BLaER1 (cell line): ENCODE measurements at regions not wholly inside any gene's neighbourhood (a gene's known extent, or its start where the extent isn't known, plus 50 kb on each side); places are given as distances from the start of the nearest gene placed in this dataset.
A peak's percentile ranks its signal among the peaks of the same experiment; 100 is the strongest.

Experiments used
- H3K27ac ChIP-seq: shearing (Covaris generic); formaldehyde crosslinking; 2 replicates; pipeline ENCODE4 v1.8.1; 2022
- H3K27me3 ChIP-seq: shearing (Covaris generic); formaldehyde crosslinking; 2 replicates; pipeline ENCODE4 v1.8.1; 2022
- H3K36me3 ChIP-seq: shearing (Covaris generic); formaldehyde crosslinking; 2 replicates; pipeline ENCODE4 v1.8.1; 2022
- H3K4me1 ChIP-seq: shearing (Covaris generic); formaldehyde crosslinking; 2 replicates; pipeline ENCODE4 v1.8.1; 2022
- H3K4me2 ChIP-seq: shearing (Covaris generic); formaldehyde crosslinking; 2 replicates; pipeline ENCODE4 v1.8.1; 2022
- H3K4me3 ChIP-seq: shearing (Covaris generic); formaldehyde crosslinking; 2 replicates; pipeline ENCODE4 v1.8.1; 2022
- H3K9ac ChIP-seq: shearing (Covaris generic); formaldehyde crosslinking; 2 replicates; pipeline ENCODE4 v1.8.1; 2022
- H3K9me3 ChIP-seq: shearing (Covaris generic); formaldehyde crosslinking; 2 replicates; pipeline ENCODE4 v1.8.1; 2022
- H4K20me1 ChIP-seq: shearing (Covaris generic); formaldehyde crosslinking; 2 replicates; pipeline ENCODE4 v1.8.1; 2022
- Cebpa-rat ChIP-seq: shearing (Covaris generic); IDR thresholded peaks from 2 replicates; pipeline ENCODE4 v1.8.1; 2022

GRCh38 chr5:124318661-124319060, 427.8 kb downstream of the ZNF608 start:
- H4K20me1 ChIP-seq = no peaks in the 10 kb centered on the region
- no peaks in the 10 kb centered on the region for H3K36me3 ChIP-seq
- H3K4me3 ChIP-seq = no peak overlapping the region
- no peak overlapping the region for H3K4me2 ChIP-seq
- no peak for TF ChIP-seq Cebpa-rat
- no peak overlapping the region for H3K27ac ChIP-seq
- no peaks in the 10 kb centered on the region for H3K27me3 ChIP-seq
- H3K9ac ChIP-seq = no peak overlapping the region
- no peaks in the 10 kb centered on the region; the same call in 1 of the 2 replicates for H3K9me3 ChIP-seq
- no peaks in the 10 kb centered on the region for H3K4me1 ChIP-seq

DNA sequence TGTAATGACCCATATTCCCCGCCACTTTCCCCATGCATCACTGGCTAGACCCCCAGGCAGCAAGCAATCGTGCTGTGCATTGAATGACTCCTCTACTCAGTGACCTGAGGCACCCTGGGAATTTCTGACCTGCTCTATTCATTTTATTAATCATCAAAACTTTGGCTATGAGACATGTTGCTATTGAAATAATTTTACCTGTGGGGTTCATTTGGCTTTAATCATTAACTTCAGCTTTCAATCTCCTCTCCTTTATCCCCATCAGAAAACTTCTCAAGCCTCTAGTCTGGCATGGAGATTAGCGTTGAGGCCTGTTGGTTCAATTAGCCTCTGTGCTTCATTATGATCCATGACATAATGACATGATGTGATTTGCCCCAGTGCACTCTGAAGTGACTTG, 429.0 kb downstream of the ZNF608 start:
- Histone ChIP-seq H3K9me3 (no peaks in the 10 kb centered on the region; the same call in 1 of the 2 replicates), H3K9ac (no peak overlapping the region), H3K4me2 (no peak overlapping the region), H3K27me3 (no peaks in the 10 kb centered on the region), H3K4me3 (no peak overlapping the region), H3K36me3 (no peaks in the 10 kb centered on the region), H3K4me1 (no peaks in the 10 kb centered on the region), H3K27ac (no peak overlapping the region), H4K20me1 (no peaks in the 10 kb centered on the region)
- TF ChIP-seq Cebpa-rat = no peak

- TF ChIP-seq Cebpa-rat = no peak
- H3K27ac ChIP-seq = no peak overlapping the region
- no peak overlapping the region for H3K9ac ChIP-seq
- no peak overlapping the region for H3K4me3 ChIP-seq
- no peaks in the 10 kb centered on the region; the same call in 1 of the 2 replicates for H3K9me3 ChIP-seq
- H3K4me2 ChIP-seq = no peak overlapping the region
- H3K27me3 ChIP-seq = no peaks in the 10 kb centered on the region
- H3K4me1 ChIP-seq = 0 out of 2 replicates have a peak, but pooled peaks cover under 1% of the 10 kb centered on the region
- no peaks in the 10 kb centered on the region for H3K36me3 ChIP-seq
- H4K20me1 ChIP-seq = no peaks in the 10 kb centered on the region
Observed at GRCh38 chr5:124315741-124316415, 430.6 kb downstream of the ZNF608 start.

- Histone ChIP-seq H3K4me1 (peaks cover 18% of the 10 kb centered on the region), H3K9ac (no peak overlapping the region), H3K4me2 (peak overlapping the region; percentile 72), H4K20me1 (no peaks in the 10 kb centered on the region), H3K36me3 (no peaks in the 10 kb centered on the region), H3K4me3 (no peak overlapping the region), H3K27me3 (no peaks in the 10 kb centered on the region), H3K27ac (no peak overlapping the region), H3K9me3 (no peaks in the 10 kb centered on the region; the same call in 1 of the 2 replicates)
- TF ChIP-seq Cebpa-rat = no peak
Observed at GRCh38 chr5:124310453-124310852, 436.0 kb downstream of the ZNF608 start.

DNA sequence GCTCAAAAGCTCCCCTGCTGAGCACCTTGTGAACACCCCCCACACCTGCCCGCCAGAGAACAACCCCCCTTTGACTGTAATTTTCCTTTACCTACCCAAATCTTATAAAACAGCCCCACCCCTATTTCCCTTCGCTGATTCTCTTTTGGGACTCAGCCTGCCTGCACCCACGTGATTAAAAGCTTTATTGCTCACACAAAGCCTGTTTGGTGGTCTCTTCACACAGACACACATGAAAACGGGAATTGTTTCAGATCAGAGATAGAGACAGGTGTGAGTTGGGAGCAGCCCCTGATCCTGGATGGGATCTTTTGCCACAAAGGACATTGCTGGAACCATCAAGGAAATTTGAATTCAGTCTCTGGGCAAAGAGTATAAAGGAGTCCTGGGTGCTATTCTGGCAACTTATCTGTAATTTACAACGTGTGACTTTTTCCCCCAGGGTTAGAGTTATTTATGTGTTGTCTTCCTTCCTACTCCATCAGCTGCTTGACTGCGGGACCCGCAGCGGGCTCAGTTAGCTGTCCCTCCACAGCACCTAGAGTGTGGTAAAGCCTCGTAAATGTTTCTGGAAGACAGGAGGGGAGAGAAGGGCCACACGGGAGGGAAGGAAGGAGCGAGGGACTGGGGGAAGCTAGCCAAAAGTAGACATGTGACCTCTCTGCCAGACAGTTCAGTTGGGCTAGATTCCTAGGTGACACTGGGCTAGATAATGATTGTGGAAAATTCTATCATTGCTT, 437.0 kb downstream of the ZNF608 start:
- Histone ChIP-seq H3K27me3 (no peaks in the 10 kb centered on the region), H3K4me2 (peak overlapping the region; percentile 72), H3K27ac (peak overlapping the region; percentile 55), H4K20me1 (no peaks in the 10 kb centered on the region), H3K9ac (peak overlapping the region; percentile 36; the same call in 1 of the 2 replicates), H3K36me3 (no peaks in the 10 kb centered on the region), H3K9me3 (no peaks in the 10 kb centered on the region), H3K4me1 (peaks cover 18% of the 10 kb centered on the region), H3K4me3 (peak overlapping the region; percentile 14; the same call in 1 of the 2 replicates)
- TF ChIP-seq Cebpa-rat = no peak

DNA sequence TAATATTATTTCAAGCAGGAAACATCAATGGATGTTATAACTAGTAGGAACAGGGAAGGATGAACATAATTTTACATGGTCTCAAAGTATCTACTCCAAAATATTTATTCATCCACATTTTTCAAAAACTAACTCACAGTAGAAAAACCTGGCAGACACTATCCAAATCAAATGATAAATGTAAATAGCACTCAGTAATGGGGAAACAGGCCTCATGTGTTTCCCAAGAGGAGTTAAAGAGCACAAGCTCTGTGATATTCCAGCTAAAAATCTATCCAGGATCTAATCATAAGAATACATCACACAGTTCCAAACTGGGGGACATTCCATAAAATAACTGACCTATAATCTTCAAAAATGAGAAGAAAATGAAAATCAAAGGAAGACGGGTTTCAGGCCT, 443.1 kb downstream of the ZNF608 start:
- TF ChIP-seq Cebpa-rat = no peak
- Histone ChIP-seq H4K20me1 (no peaks in the 10 kb centered on the region), H3K9ac (no peak overlapping the region)

GRCh38 chr5:124302533-124302932, 443.9 kb downstream of the ZNF608 start:
- Histone ChIP-seq H3K27me3 (no peaks in the 10 kb centered on the region), H3K27ac (no peak overlapping the region), H3K4me2 (no peak overlapping the region), H3K9me3 (no peaks in the 10 kb centered on the region), H4K20me1 (no peaks in the 10 kb centered on the region), H3K4me3 (no peak overlapping the region), H3K36me3 (no peaks in the 10 kb centered on the region), H3K4me1 (no peaks in the 10 kb centered on the region), H3K9ac (no peak overlapping the region)
- TF ChIP-seq Cebpa-rat = no peak

More for the DNA sequence above, 443.1 kb downstream of the ZNF608 start:
- no peaks in the 10 kb centered on the region for H3K36me3 ChIP-seq
- H3K4me2 ChIP-seq = no peak overlapping the region
- H3K4me1 ChIP-seq = no peaks in the 10 kb centered on the region
- no peaks in the 10 kb centered on the region for H3K9me3 ChIP-seq
- H3K27me3 ChIP-seq = no peaks in the 10 kb centered on the region
- H3K4me3 ChIP-seq = no peak overlapping the region
- H3K27ac ChIP-seq = no peak overlapping the region

DNA sequence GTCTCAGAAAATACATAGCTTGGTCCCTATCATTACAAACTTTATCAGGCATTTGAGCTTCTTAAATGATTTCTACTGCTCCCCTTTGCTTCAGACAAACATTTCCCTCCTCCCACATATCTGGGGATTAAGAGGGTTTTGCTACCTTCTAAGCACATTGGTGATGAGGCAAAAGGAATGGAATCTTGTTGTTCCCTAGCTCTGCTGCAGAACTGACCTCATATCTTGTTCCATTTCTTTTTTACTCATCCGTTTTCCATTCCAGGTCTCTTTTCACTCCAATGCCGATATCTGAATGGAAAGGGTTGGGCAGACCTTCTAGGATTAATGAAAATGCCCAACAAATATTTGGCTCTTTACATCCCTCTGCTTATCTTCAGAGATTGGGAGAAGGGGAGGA, 444.6 kb downstream of the ZNF608 start:
- no peaks in the 10 kb centered on the region for H3K4me1 ChIP-seq
- TF ChIP-seq Cebpa-rat = no peak

DNA sequence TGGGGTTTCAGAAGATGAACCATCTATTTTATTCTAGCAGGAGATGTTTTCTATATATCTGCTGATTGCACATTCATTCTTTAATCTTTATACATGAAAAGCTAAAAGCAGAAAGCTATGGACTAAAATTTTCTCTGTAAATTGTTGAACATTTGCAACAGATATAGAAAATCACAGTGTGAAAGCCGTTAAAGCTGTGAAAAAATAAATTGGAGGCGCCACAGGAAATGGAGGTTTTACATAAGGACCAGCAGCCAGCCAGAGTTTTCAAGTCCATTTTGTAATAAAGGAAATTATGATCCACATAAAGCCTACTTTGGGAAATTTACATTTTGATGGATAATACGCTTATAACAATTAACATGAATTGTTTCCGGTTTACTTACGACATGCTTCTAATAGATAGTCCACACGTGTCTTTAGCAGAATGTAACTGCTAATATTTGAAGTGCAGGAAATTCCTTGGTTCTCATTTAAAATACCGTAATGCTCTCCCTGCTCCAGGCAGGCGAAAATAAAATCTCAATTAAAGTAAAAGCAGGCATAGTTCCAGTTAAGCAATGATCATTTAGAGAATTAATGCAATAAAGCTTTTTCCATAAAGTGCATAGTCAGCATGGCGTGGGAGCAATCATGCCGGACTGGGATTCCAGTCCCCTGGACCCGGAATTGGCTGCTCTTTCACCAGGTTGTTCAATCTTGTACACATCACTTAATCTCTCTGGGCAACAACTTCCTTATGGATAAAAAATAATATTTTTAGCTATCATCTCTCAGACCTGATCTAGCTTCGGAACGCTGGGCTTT, 445.4 kb downstream of the ZNF608 start:
- Histone ChIP-seq H3K4me1 (no peaks in the 10 kb centered on the region), H3K27ac (no peak overlapping the region)

More for the DNA sequence above, 444.6 kb downstream of the ZNF608 start:
- H3K4me3 ChIP-seq = no peak overlapping the region
- H3K36me3 ChIP-seq = no peaks in the 10 kb centered on the region
- H3K27me3 ChIP-seq = no peaks in the 10 kb centered on the region
- H3K4me2 ChIP-seq = no peak overlapping the region
- no peak overlapping the region for H3K9ac ChIP-seq
- no peaks in the 10 kb centered on the region for H4K20me1 ChIP-seq
- no peaks in the 10 kb centered on the region for H3K9me3 ChIP-seq
- H3K27ac ChIP-seq = no peak overlapping the region

More for the DNA sequence above, 445.4 kb downstream of the ZNF608 start:
- no peaks in the 10 kb centered on the region for H3K36me3 ChIP-seq
- H4K20me1 ChIP-seq = no peaks in the 10 kb centered on the region
- no peak for TF ChIP-seq Cebpa-rat
- H3K4me2 ChIP-seq = no peak overlapping the region
- H3K27me3 ChIP-seq = no peaks in the 10 kb centered on the region
- H3K9me3 ChIP-seq = no peaks in the 10 kb centered on the region
- H3K4me3 ChIP-seq = no peak overlapping the region
- H3K9ac ChIP-seq = no peak overlapping the region
